Stimulated activated CD8-positive, alpha-beta memory T cell treated with anti-CD3 and anti-CD28 coated beads, Interleukin-15, amount 100 ng/mL, for 4 hours (primary cell): ENCODE measurements at regions not wholly inside any gene's neighbourhood (a gene's known extent, or its start where the extent isn't known, plus 50 kb on each side); places are given as distances from the start of the nearest gene placed in this dataset.

ENCODE experiments used
- DNase-seq, 2 donors: peaks; one replicate each; pipeline ENCODE4 v3.0.0-alpha.2; 2020; ENCODE audit warnings: low read depth in 2 of 2

- DNase-seq: no peak
Observed at GRCh38 chr22:46090631-46091201, 59.6 kb upstream of the PPARA start.

GRCh38 chr22:46091277-46091977 is 58.9 kb upstream of the PPARA start:
- DNase-seq: no peak

DNA sequence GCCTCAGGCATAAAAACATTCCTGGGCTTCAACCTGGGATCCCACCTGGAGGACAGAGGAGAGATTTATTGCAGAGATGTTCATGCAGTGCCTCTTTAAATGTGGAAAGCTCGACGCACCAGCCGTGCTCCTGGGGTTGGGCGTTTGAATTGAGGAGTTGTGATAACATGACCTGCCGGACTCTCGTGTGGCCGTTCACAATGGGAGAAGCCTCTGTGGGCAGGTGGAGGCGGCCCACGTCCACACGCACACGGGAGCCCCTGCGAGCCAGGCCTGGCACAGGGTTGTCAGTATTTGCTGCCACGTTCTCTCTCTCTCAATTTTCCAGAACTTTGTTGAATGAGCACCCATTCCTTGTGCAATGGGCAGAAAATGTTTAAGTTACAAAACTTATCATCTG is 58.3 kb upstream of the PPARA start:
- no peak for DNase-seq

DNA sequence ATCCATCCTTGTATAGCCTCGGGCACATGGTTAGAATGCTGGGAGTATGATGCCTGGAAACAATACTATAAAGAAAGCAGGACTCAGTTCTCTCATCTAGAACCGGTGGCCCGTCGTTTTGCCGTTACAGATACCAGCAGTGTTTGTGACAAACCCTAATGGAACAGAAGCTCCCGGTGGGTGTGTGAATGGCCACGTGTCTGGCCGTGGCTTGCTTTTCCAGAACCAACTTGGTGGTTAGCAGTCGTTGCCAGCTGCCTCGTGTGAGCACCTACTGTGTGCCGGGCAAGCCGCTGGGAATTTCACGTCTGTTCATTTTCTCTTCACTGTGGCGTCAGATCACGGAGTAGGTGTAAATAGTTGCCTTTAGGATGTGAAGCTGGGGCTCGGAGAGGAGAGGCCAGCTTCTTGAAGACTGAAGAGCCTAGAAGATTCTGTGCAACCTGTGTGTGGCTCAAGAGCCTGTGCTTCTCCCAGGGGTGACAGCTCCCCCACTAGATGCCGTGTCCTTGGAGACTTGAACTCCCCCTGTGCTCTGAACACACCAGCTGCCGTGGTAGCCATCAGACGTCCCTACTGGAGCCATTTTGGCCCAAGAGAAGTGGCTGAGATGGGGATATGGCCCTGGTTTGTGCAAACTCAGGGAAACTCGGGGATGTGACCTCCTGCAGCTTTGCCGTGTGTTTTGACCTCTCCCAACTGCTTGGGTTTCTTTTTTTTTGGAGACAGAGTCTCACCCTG is 57.5 kb upstream of the PPARA start:
- no peak for DNase-seq

DNA sequence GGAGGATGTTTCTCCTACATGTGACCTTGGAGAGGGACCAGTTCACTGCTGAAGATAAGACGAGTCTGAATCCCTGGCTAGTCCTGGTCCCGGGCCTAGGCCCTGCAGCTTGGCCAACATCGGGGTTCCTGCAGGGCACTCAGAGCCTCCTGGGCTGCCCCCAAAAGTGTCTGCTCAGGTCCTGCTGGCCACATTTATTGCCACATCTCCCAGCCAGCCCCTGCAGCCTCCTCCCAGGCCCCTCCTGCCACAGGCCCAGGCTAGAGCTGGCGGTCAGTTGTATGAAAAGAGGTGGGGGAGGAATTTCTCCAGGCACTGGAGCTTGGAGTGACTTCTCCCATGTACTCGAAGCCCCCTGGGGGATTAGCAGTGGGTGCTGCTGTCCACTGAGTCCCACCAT is 56.5 kb upstream of the PPARA start:
- DNase-seq: no peak

DNA sequence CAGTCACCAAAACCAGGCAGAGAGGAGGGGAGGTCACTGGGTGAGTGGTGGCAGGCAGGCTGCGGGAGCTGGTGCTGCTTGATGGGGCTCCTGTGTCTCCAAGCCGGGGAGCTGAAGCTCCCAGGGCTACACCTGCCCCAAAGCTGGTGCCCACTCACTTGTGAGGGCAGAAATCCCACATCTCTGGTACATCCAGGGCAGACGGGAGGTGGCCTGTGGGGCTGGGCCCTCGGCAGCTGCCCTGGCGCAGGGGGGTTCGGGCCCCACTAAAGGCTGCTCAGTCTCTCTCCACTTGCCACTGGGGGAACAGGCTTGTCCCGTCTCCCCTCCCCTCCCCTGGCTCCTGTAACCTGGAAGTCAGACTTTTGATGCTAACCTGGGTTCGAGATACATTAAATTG is 55.6 kb upstream of the PPARA start:
- DNase-seq: no peak

GRCh38 chr22:46096051-46096450 is 54.3 kb upstream of the PPARA start:
- DNase-seq: no peak

DNA sequence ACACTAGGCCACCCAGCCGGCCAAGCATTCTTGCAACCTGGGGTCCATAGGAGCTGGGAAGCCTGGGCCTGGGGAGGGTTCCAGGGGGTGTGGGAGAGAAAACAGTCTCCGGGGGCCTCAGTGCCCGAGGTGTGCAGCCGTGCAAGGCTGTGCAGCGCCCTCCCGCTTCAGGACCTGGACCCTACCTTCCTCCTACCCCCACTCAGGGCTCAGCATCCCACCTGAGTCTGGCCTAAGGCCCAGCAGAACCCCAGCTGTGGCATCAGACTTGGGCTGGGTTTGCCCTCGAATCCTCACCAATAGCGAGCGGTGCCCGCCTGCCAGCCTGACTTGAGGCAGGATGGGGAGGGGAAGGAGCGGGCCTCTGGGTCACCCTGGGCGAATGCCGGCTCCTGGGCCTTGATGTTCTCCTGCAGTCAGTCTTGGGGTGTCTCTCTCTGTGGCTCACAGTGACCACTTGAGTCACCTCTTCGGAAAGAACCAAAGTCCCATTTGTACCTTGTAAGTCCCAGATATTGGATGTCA is 53.6 kb upstream of the PPARA start:
- DNase-seq: no peak

GRCh38 chr22:46097268-46097900 is 52.9 kb upstream of the PPARA start:
- DNase-seq: no peak

- no peak for DNase-seq
Observed at GRCh38 chr22:46098525-46099475, 51.5 kb upstream of the PPARA start.

DNA sequence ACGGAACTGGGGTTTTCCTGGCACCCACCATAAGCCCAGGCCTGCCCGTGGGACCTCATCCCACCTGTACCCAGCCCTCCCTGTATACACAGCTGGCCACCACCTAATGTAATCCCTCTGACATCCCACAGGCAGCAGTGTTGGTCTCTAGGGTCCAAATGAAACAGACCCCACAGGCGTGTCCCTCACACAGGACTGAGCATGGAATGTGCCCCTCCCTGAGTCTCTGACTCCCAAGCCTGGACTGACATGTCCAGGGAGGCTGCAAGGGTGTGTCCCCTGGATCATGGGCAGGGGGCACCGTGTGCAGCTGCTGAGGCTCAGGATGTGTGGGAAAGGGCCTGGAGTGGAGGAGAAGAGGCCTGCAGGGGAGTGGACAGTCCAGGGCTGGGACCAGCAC is 50.6 kb upstream of the PPARA start:
- DNase-seq: no peak

DNA sequence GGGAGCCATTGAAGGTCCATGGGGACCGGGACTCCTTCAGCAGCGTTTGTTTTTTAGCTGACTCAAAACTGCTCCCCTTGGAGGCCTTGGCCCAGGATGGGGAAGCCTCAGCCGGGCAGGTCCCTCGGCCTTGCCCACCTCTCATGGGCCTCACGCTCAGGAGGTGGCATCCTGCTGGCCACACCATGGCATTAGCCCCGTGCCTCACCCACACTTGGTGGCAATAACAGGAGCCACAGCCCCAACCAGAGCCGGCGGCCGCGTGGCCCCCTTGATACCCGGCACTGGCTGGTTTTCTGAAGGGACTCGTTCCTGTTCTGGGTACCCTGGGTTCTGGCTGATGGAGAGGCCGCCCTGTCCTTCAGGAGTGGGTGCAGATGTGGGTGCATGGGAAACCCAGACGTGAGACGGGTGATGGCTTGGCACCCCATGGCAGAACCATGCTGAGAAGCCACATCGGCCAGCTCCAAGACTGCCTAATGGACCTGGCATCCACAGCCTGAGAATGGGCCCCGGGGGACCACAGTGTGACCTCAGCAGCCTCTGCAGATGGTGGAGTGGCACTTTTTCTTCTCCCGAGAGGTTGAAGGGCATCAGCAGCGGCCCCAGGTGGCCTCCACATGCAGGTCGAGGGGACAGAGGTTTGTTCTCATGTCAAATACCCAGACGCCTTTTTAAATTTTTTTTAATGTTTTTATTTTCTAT is 49.8 kb upstream of the PPARA start:
- no peak for DNase-seq
